BE2C (cell line): ENCODE measurements at regions not wholly inside any gene's neighbourhood (a gene's known extent, or its start where the extent isn't known, plus 50 kb on each side); places are given as distances from the start of the nearest gene placed in this dataset.

ENCODE experiments used
- DNase-seq: peaks from one replicate; pipeline ENCODE4 v3.0.0-alpha.2; 2020
- H3K27me3 ChIP-seq: fragments of 250-450 bp; sonication (Bioruptor Pico); 2 replicates; pipeline ENCODE4 v1.5.1; 2020; ENCODE audit warnings: mild to moderate bottlenecking
- H3K36me3 ChIP-seq: fragments of 250-450 bp; sonication (Bioruptor Pico); 2 replicates; pipeline ENCODE4 v1.5.1; 2020; ENCODE audit warnings: mild to moderate bottlenecking
- H3K4me1 ChIP-seq: fragments of 250-450 bp; sonication (Bioruptor Pico); 2 replicates; pipeline ENCODE4 v1.5.1; 2020
- H3K4me3 ChIP-seq: 2 replicates; pipeline ENCODE4 v1.5.1; 2011; ENCODE audit warnings: low read depth, low read length
- H3K9me3 ChIP-seq: fragments of 250-450 bp; sonication (Bioruptor Pico); 2 replicates; pipeline ENCODE4 v1.5.1; 2020
- TF ChIP-seq, protein P1 (sequence below): IDR thresholded peaks from 2 replicates; pipeline ENCODE4 v1.5.1; 2012; ENCODE audit warnings: mild to moderate bottlenecking, low read depth, low read length

GRCh38 chr10:63077800-63078199 lies 55.3 kb upstream of the NRBF2 start:
- H3K9me3 ChIP-seq, result no peaks in the 10 kb centered on the region
- H3K27me3 ChIP-seq, result no peaks in the 10 kb centered on the region

DNA sequence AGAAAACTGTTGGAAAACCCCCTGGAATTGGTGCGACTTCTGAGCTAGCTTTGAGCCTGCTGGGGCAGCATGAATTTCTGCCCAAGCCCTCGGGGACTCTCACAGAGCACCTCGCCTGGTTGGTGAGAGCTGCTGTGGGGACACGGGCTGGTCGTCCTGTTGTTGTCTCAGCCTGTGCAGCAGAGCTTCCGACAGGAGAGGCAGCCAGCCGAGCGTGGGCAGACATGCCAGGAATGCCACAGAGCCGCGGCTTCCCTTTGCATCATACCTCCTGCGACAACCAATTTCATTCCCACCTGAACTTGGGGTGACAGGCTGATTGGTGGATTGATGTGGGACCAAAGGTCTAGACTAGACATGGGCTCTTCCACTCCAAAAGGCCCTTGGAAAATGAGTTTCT lies 60.2 kb upstream of the NRBF2 start:
- no peak for DNase-seq
- no peaks in the 10 kb centered on the region for H3K4me1 ChIP-seq
- no peaks in the 10 kb centered on the region for H3K36me3 ChIP-seq
- no peak overlapping the region for H3K4me3 ChIP-seq
- H3K9me3 ChIP-seq, result no peaks in the 10 kb centered on the region
- TF ChIP-seq, protein P1, sequence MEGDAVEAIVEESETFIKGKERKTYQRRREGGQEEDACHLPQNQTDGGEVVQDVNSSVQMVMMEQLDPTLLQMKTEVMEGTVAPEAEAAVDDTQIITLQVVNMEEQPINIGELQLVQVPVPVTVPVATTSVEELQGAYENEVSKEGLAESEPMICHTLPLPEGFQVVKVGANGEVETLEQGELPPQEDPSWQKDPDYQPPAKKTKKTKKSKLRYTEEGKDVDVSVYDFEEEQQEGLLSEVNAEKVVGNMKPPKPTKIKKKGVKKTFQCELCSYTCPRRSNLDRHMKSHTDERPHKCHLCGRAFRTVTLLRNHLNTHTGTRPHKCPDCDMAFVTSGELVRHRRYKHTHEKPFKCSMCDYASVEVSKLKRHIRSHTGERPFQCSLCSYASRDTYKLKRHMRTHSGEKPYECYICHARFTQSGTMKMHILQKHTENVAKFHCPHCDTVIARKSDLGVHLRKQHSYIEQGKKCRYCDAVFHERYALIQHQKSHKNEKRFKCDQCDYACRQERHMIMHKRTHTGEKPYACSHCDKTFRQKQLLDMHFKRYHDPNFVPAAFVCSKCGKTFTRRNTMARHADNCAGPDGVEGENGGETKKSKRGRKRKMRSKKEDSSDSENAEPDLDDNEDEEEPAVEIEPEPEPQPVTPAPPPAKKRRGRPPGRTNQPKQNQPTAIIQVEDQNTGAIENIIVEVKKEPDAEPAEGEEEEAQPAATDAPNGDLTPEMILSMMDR, result no peak
- H3K27me3 ChIP-seq, result peaks cover 3% of the 10 kb centered on the region; the same call in 1 of the 2 replicates

More at GRCh38 chr10:63077800-63078199, 55.3 kb upstream of the NRBF2 start:
- Histone ChIP-seq H3K4me3 (no peak overlapping the region), H3K36me3 (no peaks in the 10 kb centered on the region), H3K4me1 (no peaks in the 10 kb centered on the region)
- DNase-seq, result no peak
- TF ChIP-seq, protein P1, result no peak

DNA sequence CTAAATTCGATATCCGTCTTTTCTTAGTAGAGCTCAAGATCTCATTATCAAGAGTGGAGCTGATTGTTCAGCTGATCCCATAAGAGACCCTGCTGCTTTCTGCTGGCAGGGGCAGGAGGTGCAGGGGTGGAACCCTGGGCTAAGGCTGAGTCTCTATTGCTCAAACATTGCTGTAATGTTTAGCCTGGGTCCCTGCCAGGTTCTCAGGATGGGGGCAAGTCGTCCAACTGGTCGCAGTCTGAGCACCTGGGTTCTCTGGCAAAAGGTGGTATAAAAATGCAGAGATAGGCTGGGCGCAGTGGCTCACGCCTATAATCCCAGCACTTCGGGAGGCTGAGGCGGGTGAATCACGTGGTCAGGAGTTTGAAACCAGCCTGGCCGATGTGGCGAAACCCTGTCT lies 62.0 kb upstream of the NRBF2 start:
- no peak overlapping the region for H3K4me3 ChIP-seq
- no peaks in the 10 kb centered on the region for H3K9me3 ChIP-seq

DNA sequence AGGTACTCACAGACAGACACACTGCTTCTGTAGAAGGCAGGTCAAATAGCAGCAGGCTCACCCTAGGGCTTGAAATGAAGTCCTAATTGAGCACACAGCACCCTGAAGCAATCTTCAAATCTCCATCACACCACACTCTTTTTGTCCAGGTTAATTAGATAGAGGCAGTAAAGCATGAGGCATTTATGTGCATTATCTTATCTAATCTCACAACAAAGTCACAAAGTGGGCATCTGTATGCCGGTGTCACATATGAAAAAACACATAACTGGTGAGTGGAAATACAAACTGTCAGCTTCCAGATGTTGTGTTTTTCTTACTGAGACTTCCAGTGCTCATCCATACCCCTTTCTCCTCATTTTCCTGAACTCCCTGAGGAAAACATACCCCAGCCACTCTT lies 63.8 kb upstream of the NRBF2 start:
- Histone ChIP-seq H3K36me3 (no peaks in the 10 kb centered on the region), H3K4me3 (no peak overlapping the region), H3K27me3 (peaks cover 18% of the 10 kb centered on the region), H3K9me3 (no peaks in the 10 kb centered on the region), H3K4me1 (no peaks in the 10 kb centered on the region)
- TF ChIP-seq, protein P1, result no peak
- no peak for DNase-seq

More for the DNA sequence above, 62.0 kb upstream of the NRBF2 start:
- DNase-seq, result no peak
- Histone ChIP-seq H3K36me3 (no peaks in the 10 kb centered on the region), H3K27me3 (peaks cover 10% of the 10 kb centered on the region), H3K4me1 (no peaks in the 10 kb centered on the region)
- TF ChIP-seq, protein P1, result no peak

DNA sequence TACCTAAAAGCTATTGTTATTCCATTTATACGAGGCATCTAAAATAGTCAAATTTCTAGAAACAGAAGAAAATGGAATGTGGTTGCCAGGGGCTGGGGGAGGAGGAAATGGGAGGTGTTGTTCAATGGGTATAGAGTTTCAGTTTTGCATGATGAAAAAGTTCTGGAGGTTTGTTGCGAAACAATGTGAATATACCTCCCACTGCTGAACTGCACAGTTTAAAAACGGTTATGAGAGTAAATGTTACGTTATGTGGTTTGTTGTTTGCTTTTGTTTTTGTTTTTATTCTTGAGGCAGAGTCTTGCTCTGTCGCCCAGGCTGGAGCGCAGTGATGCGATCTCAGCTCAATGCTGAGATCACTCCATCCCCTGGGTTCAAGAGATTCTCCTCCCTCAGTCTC lies 64.9 kb upstream of the NRBF2 start:
- H3K27me3 ChIP-seq, result peaks cover 18% of the 10 kb centered on the region
- TF ChIP-seq, protein P1, result no peak
- DNase-seq, result no peak
- H3K9me3 ChIP-seq, result no peaks in the 10 kb centered on the region
- H3K4me3 ChIP-seq, result no peak overlapping the region
- no peaks in the 10 kb centered on the region for H3K36me3 ChIP-seq
- no peaks in the 10 kb centered on the region for H3K4me1 ChIP-seq

GRCh38 chr10:63066606-63067005 lies 66.5 kb upstream of the NRBF2 start:
- no peaks in the 10 kb centered on the region for H3K36me3 ChIP-seq
- no peaks in the 10 kb centered on the region for H3K9me3 ChIP-seq
- no peak for DNase-seq
- no peak overlapping the region for H3K4me3 ChIP-seq
- peaks cover 18% of the 10 kb centered on the region for H3K27me3 ChIP-seq
- TF ChIP-seq, protein P1, result no peak
- no peaks in the 10 kb centered on the region for H3K4me1 ChIP-seq
